GM19043 (cell line): ENCODE measurements at regions not wholly inside any gene's neighbourhood (a gene's known extent, or its start where the extent isn't known, plus 50 kb on each side); places are given as distances from the start of the nearest gene placed in this dataset.
"Not testable (repeated sequence)": the region's sequence is repeated elsewhere in the genome, so short reads cannot be mapped to it uniquely, and the experiment has no call there.

Experiments
- ATAC-seq: cut with Tn5 transposase; IDR thresholded peaks from one replicate; pipeline ENCODE4 v1.9.1; 2021; ENCODE audit warnings: low read depth; ENCODE audit not compliant: unreplicated experiment

DNA sequence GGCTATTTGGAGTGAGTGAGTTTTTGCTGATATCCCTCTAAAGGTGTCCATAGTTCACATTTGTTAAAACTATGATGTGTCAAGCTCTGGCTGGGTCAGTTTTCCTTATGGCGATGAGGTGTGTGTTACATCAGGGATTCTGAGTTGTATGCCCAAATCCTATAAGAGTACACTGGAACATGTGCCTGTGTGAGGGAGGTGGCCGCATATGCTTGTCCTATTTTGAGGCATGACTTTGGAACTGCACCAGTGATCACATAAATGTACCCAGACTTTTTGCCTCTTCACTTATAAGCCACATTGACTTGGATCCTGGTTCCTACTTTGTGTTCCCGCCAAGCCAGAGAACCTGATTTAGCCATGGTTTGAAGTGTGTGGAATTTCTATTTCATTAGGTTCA, 140.3 kb upstream of the RXFP2 start:
- no peak for ATAC-seq

DNA sequence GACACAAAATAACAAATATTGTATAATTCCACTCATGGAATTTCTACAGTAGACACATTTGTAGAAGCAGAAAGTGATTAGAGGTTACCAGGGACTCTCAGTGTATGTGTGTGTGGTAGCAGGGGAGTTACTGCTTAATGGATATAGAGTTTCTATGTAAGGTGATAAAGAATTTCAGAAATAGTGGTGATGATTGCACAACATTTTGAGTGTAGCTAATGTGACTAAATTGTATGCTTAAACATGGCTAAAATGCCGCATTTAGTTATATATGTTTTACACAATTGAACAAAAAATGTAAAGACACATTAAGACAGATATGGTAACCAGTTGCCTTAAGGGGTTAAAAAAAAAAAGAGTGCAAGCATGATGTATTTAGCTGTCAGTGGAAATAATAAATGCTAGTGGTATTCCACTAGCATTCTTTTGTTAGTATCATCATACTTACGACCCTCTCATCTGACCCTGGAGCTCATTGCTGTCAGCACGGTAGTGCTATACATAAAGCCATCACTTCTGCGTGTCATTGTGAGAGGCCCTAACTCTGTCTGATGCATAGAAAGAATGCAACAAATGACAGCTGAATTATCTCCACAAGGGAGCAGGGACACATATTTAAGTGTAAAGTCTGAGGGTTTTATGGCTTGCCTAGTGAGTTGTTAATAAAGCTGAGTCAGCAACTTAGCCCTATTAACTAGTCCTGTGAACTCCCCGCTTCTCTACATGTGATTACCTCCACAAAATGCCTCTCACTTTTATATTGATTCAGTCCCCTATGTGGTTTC, 134.1 kb upstream of the RXFP2 start:
- no peak for ATAC-seq

DNA sequence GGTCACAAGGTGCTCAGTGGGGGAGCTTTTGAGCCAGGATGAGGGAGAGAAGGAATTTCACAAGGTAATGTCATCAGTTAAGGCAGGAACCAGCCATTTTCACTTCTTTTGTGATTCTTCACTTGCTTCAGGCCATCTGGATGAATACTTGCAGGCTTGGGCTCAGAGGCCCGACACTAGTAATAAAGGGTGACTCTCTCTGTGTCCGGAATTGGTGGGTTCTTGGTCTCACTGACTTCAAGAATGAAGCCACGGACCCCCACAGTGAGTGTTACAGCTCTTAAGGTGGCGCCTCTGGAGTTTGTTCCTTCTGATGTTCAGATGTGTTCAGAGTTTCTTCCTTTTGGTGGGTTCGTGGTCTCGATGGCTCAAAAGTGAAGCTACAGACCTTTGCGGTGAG, 131.8 kb upstream of the RXFP2 start:
- not testable (repeated sequence) for ATAC-seq

DNA sequence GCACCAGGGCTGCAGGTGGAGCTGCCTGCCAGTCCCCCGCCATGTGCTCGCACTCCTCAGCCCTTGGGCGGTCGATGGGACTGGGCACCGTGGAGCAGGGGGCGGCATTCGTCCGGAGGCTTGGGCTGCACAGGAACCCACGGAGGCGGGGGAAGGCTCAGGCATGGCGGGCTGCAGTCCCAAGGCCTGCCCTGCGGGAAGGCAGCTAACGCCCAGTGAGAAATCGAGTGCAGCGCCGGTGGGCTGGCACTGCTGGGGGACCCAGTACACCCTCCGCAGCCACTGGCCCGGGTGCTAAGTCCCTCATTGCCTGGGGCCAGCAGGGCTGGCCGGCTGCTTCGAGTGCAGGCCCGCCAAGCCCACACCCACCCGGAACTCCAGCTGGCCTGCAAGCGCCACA, 130.5 kb upstream of the RXFP2 start:
- ATAC-seq = not testable (repeated sequence)

DNA sequence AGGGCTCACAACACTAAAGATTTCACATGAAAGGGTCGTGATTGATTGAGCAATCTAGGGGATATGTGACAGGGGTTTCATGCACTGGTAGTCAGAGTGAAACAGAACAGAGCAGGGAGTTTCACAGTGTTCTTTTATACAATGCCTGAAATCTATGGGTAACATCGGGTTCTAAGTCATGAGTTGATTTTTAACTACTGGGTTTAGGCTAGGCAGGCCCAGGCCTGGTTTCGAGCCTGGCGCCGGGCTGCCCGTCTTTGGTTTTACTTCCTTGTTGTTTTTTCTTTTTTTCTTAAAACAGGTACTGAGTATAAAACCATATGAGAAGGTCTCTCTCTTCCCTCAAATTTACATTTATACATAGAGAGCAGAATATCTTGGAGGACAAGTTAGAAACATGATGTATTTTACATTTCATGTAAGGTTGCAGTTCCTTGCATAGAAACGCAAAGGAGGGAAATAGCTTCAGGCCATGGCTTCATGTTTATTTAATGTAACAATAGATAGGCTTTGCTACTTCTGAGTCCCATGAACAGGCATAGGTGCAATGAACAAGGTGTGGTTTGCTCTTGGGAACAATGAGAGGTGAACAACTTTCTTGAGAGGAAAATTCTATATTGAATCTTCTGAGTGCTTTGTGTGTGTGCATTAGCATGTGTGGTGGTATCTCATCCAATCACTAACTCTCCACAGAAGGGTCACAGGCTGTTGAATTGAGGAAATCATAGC, 128.9 kb upstream of the RXFP2 start:
- ATAC-seq = no peak

DNA sequence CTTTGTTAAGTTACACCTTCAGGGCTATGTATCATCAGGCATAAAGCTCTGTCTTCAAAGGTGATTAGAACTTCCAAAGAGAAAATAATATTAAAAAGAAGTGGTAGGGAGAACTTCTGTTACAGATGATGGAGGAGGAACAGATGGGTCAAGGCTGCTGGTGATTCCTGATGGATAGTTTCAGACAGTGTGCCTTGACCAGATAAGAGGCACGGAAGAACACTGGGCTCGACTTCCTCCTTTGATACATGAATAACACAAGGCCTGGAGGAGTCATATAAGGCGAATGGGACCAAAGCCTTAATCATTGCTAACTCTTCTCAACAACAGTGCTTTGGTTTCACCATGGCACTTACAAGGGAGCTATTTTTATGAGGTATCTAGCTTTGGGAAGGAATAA, 128.1 kb upstream of the RXFP2 start:
- ATAC-seq = no peak

DNA sequence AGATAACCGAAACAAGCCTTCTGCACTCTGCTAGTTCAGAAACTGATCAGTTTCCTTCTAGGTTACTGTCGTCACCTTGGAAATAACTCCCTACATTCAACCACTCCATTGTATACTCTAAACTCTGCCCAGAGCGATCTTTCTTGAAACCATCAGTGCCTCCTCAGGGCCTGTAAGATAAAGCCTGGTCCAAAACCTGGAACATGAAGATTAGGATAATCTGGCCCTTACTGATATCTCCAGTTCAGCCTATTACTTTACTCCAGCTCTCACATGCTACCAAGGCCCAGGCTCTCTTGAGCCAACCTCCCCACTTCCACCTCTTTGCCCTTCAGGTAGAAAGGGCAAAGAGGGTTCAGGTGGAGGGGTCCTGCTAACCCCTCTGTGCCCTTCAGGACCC, 125.3 kb upstream of the RXFP2 start:
- ATAC-seq = no peak

DNA sequence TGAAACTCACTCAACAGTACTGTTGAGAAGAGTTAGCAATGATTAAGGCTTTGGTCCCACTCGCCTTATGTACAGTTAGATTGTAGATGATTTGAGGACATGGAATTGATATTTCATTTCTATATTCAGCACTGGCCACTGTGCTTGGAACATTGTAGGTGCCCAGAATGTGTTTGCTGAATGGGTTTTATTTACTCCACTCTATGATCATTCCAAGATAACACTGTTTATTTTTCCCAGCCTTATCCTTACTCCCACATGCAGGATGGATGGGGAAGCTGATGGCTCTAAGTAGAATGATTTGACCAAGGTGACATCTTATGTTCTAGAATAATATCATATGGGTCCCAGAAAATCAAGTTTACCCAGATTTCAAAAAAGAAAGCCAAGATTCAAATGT, 124.6 kb upstream of the RXFP2 start:
- ATAC-seq = no peak

DNA sequence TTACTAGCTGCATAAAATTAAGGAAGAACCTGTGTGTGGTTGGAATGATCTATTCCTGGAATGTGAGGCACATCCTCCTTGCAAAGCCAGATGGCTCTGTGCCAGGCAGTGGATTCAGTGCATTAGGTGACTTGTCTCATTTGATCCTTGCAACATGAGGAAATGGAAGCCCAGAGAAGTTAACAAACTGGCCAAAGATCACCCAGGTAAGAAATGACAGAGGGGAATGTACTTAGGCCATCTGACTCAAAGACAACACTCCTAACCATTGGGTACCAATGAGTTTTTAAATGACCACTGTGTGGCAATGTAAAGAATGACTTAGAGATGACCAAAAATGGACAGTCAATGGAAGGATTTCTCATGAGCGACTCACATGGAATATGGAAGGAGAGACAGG, 114.2 kb upstream of the RXFP2 start:
- no peak for ATAC-seq

DNA sequence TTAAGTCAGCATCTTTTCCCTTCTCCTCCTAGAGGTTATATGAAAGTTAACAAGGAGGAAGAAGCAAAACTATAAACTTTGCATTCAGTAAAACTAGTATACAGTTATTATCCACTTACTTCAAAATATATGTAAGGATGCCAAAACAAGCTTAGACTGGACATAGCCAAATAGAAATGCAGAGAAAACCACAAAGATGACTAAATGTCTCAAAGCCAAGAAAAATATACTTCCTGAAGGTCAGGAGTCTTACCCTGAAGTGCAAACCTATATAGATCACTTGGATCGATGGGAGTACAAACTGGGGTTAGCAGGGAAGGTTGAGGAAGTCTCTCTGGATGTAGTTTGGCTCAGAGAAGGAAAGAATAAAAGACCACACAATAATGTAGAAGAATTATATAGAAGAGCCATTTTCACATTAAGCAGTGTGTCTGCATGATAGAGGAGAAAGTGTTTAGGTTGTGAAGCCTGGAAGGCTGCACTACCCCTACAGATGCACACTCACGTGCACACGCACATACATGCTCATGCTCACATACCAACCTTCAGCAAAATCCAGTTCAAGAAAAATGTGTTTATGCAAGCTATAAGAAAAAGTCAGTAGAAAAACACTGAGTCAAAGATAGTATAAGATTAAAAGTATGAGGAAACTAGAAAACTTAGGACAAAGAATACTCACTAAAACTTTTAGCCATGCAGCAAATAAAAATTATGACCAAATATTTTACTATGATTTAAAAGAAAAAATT, 112.1 kb upstream of the RXFP2 start:
- no peak for ATAC-seq

DNA sequence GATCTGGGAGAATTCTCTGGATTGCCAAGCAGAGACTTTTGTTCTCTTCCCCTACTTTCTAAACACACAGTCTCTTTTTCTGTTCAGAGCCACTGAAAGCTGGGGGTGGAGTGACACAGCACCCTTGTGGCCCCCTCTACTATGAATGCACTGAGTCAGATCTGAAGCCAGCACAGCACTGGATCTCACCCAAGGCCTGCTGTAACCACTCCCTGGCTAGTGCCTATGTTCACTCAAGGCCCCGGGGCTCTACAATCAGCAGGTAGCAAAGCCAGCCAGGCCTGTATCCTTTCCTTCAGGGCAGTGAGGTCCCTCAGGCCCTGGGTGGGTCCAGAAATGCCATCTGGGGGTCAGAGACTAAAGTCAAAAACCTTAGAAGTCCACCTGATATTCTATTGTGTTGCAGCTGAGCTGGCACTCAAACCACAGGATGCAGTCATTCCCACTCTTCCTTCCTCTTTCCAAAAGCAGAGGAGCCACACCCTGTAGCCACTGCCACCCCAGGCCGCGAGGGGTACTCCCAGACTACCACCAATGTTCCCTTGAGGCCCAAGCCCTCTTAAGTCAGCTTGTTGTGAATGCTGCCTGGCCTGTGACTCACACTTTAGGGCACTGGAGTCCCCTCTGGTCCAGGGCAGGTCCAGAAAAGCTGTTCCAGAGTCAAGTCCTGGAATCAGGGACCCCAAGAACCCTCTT, 110.1 kb upstream of the RXFP2 start:
- no peak for ATAC-seq

DNA sequence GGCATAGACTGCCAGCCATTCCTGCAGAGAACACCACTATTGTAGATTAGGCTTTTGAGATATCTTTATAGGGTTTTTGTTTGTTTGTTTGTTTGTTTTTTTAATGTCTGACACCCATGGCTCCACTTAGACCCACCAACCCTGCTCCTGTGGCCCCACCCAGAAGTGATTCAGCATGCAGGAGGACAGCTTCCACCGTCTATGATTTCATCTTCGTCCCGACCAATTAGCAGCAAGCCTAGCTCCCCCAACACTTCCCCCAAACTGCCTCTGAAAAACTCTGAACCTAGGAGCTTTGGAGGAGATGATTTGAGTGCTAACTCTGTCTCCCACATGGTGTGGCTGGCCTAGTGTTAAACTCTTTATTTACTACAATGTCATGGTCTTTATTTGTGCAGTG, 108.3 kb upstream of the RXFP2 start:
- no peak for ATAC-seq

DNA sequence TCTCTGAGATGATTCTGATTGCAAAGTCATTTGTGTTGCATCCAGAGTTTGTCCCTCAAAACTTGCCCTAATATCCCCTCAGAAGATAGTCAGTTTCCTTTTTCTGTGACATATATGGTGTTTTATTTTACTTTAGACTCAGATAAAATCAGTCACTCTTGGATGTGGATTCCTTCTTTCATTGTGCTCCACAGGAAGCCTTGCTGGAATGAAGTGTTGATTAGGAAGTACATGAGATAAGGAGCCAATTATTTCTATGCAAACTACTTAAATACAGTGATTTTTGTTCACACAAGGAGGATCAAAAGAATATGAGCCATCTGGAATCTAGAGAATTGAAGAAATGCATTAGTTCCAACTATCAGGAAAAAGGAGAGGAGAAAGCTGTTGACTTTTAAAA, 107.6 kb upstream of the RXFP2 start:
- no peak for ATAC-seq

DNA sequence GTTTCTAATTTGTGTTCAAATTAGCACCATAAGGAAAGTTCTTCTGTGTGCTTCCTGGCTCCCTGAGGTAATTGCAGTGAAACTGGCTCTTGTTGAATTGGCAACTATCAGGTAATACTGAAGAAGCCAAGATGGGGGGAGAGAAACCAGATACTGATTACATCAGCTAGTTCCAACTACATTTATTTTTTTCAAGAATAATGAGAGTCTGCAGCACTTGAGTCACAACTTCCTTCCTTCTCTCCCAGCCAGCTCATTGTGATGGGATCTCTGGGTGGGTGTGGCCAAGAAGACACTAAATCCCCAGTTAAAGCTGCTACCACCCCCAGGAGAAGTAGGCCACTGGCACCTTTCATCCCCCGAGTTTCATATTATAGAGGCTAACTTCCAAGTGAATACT, 100.7 kb upstream of the RXFP2 start:
- no peak for ATAC-seq

DNA sequence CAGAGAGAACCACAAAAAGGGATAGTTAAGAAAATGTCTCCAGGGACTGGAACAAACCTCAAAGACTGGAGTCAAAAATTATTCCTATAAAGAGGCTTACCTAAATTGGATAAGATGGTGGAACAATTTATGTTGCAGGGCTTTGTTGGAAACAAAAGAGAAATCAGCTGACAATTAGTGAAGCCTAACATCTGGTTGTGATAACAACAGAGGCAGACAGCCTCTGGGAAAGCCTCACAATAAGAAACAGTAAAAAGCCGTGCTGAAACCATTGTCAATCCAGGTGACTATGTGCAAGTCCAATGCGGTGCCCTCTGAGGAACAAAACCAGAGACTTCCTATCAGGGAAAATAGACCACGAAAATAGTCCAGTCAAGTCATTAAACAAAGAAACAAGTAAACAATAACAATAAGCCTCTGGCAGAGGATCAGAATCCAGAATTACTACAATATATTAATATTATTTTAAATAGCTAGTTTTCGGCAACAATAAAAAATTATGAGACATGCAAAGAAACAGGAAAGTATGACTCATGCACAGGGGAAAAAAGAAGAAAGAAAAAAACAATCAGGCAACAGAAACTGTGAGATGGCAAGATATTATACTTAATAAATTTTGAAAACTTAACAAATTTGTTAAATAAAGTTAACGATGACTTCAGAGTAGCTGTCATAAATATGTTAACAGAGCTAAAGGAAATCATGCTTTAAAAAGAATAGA, 99.7 kb upstream of the RXFP2 start:
- ATAC-seq = no peak

DNA sequence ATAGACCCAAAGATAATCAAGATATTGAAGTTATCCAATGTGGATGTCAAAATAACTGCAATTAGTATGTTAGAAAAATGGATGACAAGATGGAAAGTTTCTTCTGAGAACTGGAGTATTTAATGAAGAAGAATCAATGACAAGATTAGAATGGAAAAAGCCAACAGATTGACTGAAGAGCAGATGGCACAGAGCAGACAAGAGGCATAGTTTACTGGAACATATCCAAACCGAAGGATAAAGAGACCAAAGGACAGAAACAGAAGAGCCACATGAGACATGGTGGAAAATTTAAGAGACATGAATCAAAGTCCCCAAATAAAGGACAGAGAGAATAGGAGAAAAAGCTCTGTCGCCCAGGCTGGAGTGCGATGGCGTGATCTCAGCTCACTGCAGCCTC, 89.6 kb upstream of the RXFP2 start:
- no peak for ATAC-seq

DNA sequence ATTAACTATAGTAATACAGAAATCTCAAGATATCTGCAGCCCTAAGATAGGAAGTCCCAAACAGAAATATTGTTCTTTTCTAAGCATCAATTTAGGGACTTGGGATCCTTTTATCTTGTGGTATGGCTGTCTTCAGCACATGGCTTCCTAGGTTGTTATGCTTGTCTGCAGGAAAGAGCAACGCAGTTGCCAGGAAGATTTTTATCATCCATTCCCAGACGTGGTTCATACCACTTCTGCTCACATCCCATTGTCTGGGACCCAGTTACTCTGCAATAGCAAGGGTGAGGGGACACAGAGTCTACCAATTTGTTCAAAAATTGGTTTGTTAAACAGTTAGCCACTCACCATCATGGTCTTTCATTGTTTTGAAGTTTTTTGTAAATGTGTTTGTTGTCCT, 85.6 kb upstream of the RXFP2 start:
- no peak for ATAC-seq

DNA sequence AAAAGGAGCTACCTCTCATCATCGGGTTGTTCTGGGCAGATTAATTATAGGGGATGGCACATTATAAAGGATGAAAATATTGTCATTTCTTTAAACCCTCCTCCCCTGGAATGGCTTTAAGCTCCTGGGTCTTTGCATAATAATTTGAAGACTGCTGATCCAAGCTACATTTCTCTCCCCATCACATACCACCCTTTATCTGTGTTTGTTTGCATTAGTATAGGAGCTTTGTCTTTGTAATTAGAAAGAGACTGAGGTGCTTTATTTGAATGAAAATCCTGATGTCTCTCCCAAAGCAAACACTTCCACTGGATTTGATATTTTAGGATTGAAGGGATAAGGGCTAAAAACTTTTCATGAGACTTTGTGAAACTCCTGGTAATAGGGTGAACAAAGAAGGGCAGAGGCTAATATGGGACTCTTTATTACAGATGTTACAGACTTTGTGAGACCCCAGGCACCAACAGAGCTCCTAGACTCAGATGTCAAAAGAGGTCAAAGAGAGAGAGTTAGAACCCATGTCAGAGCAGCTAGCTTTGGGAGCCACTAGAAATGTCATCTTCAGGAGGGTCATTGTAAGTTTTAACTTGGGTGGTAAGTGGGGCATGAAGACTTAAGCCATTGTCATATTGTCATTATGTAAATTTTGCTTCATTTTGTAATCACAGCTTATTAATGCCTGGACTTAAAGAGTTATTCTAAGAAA, 75.3 kb upstream of the RXFP2 start:
- no peak for ATAC-seq

DNA sequence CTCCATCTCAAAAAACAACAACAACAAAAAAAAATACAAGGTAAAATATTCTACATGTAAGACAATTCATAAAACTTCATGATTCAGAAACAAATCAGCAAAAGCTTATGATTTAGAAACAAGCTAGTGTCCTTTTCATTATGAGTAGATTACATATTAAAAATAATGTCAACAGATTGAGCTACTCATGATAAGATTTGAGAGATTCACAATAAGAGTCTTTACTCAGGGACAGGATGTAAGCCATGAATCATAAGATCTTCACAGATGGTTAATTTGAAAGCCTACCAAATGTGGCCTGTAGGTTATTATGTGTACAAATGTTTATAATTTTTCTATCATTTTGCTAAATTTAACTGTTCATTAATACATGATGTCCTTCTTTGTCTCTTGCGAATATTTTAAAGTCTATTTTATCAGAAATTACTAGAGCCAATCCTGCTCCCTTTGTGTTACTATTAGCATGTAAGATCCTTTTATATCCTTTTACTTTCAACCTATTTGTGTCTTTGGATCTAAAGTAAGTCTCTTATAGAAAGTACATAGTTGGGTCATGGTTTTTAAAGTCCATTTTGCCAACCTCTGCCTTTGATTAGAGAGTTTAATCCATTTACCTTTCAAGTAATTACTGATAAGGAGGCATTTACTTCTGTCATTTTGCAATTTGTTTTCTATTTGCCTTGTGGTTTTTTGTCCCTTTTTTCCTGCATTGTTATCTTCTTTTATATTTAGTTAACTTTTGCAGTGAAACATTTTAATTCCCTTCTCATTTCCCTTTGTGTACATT, 68.3 kb upstream of the RXFP2 start:
- ATAC-seq = no peak
